OCI-LY3 (cell line): ENCODE measurements at regions not wholly inside any gene's neighbourhood (a gene's known extent, or its start where the extent isn't known, plus 50 kb on each side); places are given as distances from the start of the nearest gene placed in this dataset.

Experiments used
- H2AFZ ChIP-seq: fragments of 200-600, 300-600 bp; shearing (Covaris generic); 2 replicates; pipeline ENCODE4 v1.6.0; 2014; ENCODE audit warnings: antibody characterized with exemption, low read depth, low read length
- H3K27ac ChIP-seq: fragments of 200-600, 300-600 bp; sonication (generic); 2 replicates; pipeline ENCODE4 v1.5.1; 2014; ENCODE audit warnings: mild to moderate bottlenecking, low read length, moderate library complexity, mixed read lengths
- H3K27me3 ChIP-seq: fragments of 200-600, 300-600 bp; sonication (generic); 2 replicates; pipeline ENCODE4 v1.6.1; 2014; ENCODE audit warnings: low read depth, low read length, mixed read lengths
- H3K36me3 ChIP-seq: fragments of 200-600, 300-600 bp; sonication (generic); replicated peaks from 2 replicates; pipeline ENCODE3; 2014; ENCODE audit warnings: low read depth, low read length, mixed read lengths
- H3K4me1 ChIP-seq: fragments of 300-600, 200-600 bp; sonication (generic); 2 replicates; pipeline ENCODE4 v1.6.1; 2014; ENCODE audit warnings: low read length, mixed read lengths
- H3K4me2 ChIP-seq: fragments of 200-600, 300-600 bp; sonication (generic); 2 replicates; pipeline ENCODE4 v1.6.1; 2014; ENCODE audit warnings: low read length, mixed read lengths
- H3K4me3 ChIP-seq: fragments of 300-600, 200-600 bp; sonication (generic); 2 replicates; pipeline ENCODE4 v1.5.1; 2014; ENCODE audit warnings: antibody characterized with exemption, mild to moderate bottlenecking, low read length, moderate library complexity
- H3K79me2 ChIP-seq: fragments of 300-600, 200-600 bp; shearing (Covaris generic); 2 replicates; pipeline ENCODE4 v1.6.1; 2014; ENCODE audit warnings: mild to moderate bottlenecking, low read length, mixed read lengths
- H3K9ac ChIP-seq: fragments of 300-600, 200-600 bp; shearing (Covaris generic); 2 replicates; pipeline ENCODE4 v1.6.0; 2014; ENCODE audit warnings: mild to moderate bottlenecking, low read length, moderate library complexity
- H3K9me3 ChIP-seq: fragments of 200-600, 300-600 bp; shearing (Covaris generic); 2 replicates; pipeline ENCODE4 v1.6.1; 2014; ENCODE audit warnings: low read length, mixed read lengths; ENCODE audit not compliant: insufficient read depth
- H4K20me1 ChIP-seq: fragments of 200-600, 300-600 bp; sonication (generic); 2 replicates; pipeline ENCODE4 v1.6.1; 2016; ENCODE audit warnings: low read length, mixed read lengths; ENCODE audit not compliant: insufficient read depth
- EZH2phosphoT487 ChIP-seq: fragments of 200-600 bp; shearing (Covaris generic); IDR thresholded peaks from 2 replicates; pipeline ENCODE4 v1.6.1; 2018; ENCODE audit warnings: antibody characterized with exemption, mixed run types, low read depth
- TF ChIP-seq, protein P1 (sequence below): fragments of 200-600, 300-600 bp; sonication (generic); IDR thresholded peaks from 2 replicates; pipeline ENCODE4 v1.5.1; 2014; ENCODE audit warnings: antibody characterized with exemption, low read length, low read depth

DNA sequence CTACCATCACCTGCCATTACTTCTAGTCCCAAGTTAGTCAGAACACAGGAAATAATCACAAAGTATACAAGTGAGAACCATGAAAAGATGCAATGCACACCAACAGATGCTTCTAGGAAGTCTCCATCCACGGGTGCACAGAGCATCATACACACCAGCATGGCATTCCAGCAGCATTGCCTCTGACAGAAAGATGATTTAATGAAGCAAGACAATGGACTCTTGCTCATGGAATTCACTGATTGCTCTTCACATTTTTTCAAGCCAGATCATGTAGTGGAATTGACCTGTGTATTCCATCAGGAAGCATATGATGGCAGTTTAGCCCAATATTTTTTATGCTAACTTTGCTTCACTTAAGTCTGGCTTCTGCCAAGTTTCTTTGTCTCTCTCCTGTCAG lies 406.3 kb upstream of the RGS17 start:
- H3K27ac ChIP-seq = no peak overlapping the region
- no peaks in the 10 kb centered on the region for H3K4me1 ChIP-seq
- no peaks in the 10 kb centered on the region for H3K27me3 ChIP-seq
- no peak overlapping the region for H3K4me3 ChIP-seq
- TF ChIP-seq, protein P1, sequence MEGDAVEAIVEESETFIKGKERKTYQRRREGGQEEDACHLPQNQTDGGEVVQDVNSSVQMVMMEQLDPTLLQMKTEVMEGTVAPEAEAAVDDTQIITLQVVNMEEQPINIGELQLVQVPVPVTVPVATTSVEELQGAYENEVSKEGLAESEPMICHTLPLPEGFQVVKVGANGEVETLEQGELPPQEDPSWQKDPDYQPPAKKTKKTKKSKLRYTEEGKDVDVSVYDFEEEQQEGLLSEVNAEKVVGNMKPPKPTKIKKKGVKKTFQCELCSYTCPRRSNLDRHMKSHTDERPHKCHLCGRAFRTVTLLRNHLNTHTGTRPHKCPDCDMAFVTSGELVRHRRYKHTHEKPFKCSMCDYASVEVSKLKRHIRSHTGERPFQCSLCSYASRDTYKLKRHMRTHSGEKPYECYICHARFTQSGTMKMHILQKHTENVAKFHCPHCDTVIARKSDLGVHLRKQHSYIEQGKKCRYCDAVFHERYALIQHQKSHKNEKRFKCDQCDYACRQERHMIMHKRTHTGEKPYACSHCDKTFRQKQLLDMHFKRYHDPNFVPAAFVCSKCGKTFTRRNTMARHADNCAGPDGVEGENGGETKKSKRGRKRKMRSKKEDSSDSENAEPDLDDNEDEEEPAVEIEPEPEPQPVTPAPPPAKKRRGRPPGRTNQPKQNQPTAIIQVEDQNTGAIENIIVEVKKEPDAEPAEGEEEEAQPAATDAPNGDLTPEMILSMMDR = no peak
- TF ChIP-seq EZH2phosphoT487 = no peak
- H3K36me3 ChIP-seq = no peaks in the 10 kb centered on the region
- no peak overlapping the region for H3K9ac ChIP-seq
- H3K79me2 ChIP-seq = no peaks in the 10 kb centered on the region
- H3K4me2 ChIP-seq = no peak overlapping the region
- no peaks in the 10 kb centered on the region for H4K20me1 ChIP-seq
- no peak overlapping the region for H2AFZ ChIP-seq
- no peaks in the 10 kb centered on the region for H3K9me3 ChIP-seq

DNA sequence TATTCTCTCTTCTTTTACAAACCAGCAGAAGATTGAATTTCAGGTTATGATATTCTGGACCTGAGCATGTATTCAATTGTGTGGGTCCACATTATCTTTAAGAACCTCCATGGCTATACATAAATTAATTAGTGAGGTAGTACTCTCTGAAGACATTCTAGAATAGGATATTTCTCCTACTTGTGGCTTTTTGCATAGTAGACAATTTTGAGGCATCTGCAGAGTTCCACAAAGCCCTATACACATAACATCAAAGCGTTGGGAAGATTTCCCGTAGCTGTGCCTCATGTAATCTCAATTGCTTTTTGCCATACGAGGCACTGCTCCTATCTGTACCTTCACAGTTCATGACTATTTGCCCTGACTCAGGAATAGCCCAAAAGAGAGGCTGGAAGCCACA lies 395.4 kb upstream of the RGS17 start:
- Histone ChIP-seq H3K9ac (no peak overlapping the region), H3K4me2 (no peak overlapping the region), H3K9me3 (no peaks in the 10 kb centered on the region), H4K20me1 (no peaks in the 10 kb centered on the region), H3K27me3 (no peaks in the 10 kb centered on the region), H2AFZ (no peak overlapping the region), H3K4me1 (no peaks in the 10 kb centered on the region), H3K36me3 (no peaks in the 10 kb centered on the region), H3K4me3 (no peak overlapping the region), H3K79me2 (no peaks in the 10 kb centered on the region), H3K27ac (no peak overlapping the region)
- TF ChIP-seq, protein P1 = no peak
- TF ChIP-seq EZH2phosphoT487 = no peak

DNA sequence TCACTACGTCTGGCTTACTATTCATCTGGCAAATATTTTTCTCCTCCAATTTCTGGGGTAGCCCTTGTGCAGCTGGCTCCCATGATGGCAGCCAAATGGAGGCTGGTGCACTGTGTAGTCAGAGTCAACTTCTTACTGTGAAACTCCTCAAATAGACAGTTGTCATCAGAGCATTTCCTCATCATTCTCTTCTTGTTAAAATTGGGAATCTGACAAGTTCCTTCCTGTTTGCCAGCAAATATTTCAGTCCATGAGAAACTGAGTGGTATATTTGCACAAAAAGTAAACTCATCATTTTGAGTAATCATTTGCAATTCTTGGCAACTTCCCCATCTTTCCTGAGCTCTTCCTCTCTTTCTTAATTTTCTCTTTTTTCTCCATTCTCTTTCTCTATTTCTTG lies 394.9 kb upstream of the RGS17 start:
- Histone ChIP-seq H2AFZ (no peak overlapping the region), H3K9ac (no peak overlapping the region), H3K4me1 (no peaks in the 10 kb centered on the region), H3K79me2 (no peaks in the 10 kb centered on the region), H3K4me3 (no peak overlapping the region), H3K27ac (no peak overlapping the region), H3K4me2 (no peak overlapping the region), H4K20me1 (no peaks in the 10 kb centered on the region), H3K27me3 (no peaks in the 10 kb centered on the region), H3K9me3 (no peaks in the 10 kb centered on the region), H3K36me3 (no peaks in the 10 kb centered on the region)
- no peak for TF ChIP-seq EZH2phosphoT487
- TF ChIP-seq, protein P1 = no peak

DNA sequence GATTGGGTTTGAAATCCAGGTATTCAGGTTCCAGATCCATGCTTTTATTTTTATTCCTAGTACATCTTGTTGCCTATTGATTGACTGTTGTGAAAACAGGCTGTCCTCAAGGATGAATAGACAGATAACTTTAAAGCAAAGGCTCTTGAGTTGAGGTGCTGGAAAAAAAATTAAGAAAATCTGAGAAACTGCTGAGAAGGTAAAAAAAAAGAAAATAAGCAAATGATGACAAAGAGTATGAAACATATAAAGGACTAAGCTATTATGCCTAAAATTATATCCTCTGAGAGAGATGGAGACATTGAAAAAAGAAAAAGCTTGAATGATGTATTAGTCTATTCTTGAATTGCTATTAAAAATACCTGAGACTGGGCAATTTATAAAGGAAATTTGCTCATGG lies 392.3 kb upstream of the RGS17 start:
- TF ChIP-seq, protein P1 = no peak
- TF ChIP-seq EZH2phosphoT487 = no peak
- Histone ChIP-seq H4K20me1 (no peaks in the 10 kb centered on the region), H3K79me2 (no peaks in the 10 kb centered on the region), H3K27me3 (no peaks in the 10 kb centered on the region), H3K36me3 (no peaks in the 10 kb centered on the region), H3K4me3 (no peak overlapping the region), H3K4me2 (no peak overlapping the region), H3K4me1 (no peaks in the 10 kb centered on the region), H2AFZ (no peak overlapping the region), H3K9me3 (no peaks in the 10 kb centered on the region), H3K27ac (no peak overlapping the region), H3K9ac (no peak overlapping the region)
